ENCODE measurements at regions not wholly inside any gene's neighbourhood (a gene's known extent, or its start where the extent isn't known, plus 50 kb on each side); places are given as distances from the start of the nearest gene placed in this dataset.
"Not testable (repeated sequence)": the region's sequence is repeated elsewhere in the genome, so short reads cannot be mapped to it uniquely, and the experiment has no call there.

DNA sequence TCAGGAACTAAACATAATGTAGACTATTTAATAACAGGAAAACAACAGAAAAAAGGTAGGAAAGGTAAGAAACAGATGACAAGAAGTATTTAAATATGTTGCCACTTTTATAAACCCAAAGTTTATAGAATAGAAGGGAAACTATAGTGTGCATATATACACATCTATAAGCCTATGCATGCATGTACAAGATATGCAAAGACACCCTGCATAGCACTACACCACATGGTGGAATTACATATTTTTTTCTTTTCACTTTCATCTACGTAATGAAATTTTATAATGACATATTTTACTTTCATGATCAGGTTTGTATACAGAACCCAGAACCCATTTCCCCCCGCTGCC is 136.8 kb downstream of the MEX3B start:
- intact Hi-C loops (cut with DNase I), result no loop called here
- DNase-seq (ENCODE audit: low spot score), result no peak

DNA sequence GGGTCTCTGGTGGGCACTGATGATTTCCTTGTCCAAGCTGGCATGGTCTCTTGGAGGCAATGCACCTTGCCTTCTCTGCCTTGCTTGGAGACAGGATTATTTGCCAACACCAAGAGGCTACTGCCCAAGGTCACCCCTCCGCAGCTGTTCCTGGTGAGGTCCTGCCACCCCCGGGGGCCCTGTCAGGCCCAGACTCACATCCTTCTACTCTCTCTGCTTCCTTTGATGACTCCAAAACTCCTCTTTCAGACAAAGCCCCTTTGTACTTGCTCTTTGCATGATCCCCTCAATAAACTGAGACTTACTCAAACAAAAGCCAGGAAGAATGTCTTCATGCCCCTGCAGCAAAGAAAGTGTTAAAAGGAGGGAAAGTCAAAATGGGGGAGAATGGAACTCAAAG is 137.7 kb downstream of the MEX3B start:
- intact Hi-C loops (cut with DNase I), result no loop called here
- DNase-seq (ENCODE audit: low spot score), result no peak

DNA sequence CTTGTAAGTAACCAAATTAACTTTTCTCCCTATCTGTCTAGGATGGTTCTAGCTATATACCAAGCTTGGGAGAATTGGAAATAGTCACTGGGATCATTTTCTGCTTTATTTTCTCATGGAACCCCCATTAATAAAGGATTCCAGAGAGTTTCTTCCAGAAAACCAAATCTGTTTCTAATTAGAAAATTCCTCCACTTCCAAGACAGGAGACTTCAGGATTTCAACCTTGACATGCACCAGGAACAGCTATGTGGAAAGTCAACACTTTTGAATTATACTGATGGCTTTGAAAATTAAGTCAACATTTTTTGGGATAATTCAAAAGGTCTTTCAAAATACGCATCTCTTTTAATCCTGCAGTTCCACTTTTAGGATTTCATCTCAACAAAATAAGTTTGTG is 138.3 kb downstream of the MEX3B start:
- intact Hi-C loops (cut with DNase I), result no loop called here
- DNase-seq (ENCODE audit: low spot score), result no peak

DNA sequence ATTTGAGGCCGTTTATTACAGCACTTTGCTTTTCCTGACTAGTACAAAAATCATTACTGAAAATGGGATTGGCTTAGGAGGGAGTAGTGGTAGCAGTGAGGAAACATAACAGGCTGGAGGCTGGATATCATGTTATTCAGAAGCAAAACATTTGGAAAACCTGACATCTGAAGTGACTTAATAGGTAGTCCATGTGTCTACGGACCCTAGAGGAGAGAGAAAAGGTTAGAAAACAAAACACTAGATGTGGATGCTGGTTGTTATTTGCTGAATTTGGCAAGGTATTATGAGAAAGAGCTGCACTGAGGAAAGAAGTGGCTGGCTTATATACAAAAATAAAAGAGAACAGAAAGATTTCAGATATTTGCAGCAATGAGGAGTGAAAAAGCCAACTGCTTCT is 139.9 kb downstream of the MEX3B start:
- intact Hi-C loops (cut with DNase I), result no loop called here
- no peak for DNase-seq (ENCODE audit: low spot score)

DNA sequence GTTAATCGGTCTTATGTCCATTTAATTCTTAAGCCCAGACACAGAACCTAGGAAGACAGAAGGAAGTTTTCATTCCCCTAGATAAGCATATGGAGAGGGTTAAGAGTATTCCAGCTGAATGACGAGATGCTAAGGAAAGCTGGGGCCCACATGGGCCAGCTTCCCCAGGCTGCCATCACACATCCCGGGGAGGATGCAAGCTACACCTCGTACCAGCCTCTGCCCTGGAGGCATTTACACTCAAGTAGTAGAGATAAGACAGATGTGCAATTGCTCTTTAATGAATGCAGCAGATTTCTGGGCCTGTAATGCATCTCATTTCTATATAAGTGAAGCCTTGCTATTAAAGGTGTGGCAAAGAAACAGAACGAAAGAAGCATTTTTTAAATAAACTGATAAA is 144.5 kb downstream of the MEX3B start:
- intact Hi-C loops (cut with DNase I), result no loop called here
- DNase-seq (ENCODE audit: low spot score), result no peak

DNA sequence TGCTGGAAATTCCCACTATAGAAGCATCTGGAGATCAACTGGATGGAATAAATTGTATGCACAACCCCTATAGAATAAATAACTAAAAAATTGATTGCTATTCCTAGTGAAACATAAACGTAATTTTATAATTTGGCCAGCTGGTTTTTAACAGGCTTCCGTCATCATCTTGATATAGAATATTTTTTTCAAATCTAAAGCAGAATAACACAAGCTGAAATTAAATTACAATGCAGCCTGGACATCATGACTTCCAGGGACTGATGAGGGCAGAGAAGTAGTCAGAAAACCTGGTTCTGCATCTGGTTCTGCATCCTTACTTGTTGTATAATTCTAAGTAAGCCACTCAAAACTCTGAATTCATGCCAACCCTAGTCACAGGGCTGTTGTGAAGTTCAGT is 146.1 kb downstream of the MEX3B start:
- DNase-seq (ENCODE audit: low spot score), result no peak
- intact Hi-C loops (cut with DNase I), result no loop called here

DNA sequence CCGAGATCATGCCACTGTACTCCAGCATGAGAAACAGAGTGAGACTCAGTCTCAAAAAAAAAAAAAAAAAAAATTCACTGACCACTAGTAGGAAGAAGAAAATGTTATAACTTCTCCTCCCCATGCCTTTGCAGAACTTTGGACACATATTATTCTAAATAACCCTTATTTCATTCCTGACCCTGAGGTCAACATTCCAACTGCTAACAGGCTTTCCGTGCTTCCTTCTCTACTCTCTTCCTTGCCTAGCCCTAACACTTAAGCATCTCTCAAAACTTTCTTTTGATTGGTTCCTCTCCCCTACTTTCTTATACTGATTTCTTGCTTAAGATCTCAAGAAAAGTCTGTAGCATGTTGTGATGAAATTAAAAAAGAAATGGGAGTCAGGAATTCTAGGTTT is 146.8 kb downstream of the MEX3B start:
- no peak for DNase-seq (ENCODE audit: low spot score)
- intact Hi-C loops (cut with DNase I), result no loop called here

DNA sequence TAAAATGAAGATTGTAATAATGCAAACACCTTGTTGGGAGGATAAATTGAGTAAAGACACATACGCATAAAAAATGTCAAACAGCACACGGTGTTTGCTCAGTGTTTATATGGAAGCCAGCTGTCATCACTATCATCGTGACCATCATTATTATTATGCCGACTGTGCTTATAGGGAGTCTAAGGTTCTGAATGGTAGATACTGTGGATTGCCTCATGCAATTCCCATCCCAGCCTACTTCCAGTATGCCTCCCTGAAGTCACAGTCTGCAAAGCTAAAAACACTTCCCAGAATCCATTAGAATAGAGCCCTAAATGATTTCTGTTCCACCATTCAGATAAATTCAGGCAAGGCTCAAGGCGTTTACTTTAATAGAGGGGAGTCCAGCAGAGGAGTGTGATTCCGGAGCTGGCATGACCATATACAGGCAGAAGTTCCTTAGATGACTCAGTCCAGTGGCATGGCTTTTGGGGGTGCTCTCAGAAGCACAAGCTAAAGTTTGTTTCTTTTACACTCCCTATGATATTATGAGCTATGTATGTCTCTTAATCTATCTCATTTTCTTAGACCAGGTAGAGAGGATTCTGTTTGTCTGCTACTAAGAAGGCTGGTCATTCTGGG is 148.7 kb downstream of the MEX3B start:
- DNase-seq (ENCODE audit: low spot score), result no peak

DNA sequence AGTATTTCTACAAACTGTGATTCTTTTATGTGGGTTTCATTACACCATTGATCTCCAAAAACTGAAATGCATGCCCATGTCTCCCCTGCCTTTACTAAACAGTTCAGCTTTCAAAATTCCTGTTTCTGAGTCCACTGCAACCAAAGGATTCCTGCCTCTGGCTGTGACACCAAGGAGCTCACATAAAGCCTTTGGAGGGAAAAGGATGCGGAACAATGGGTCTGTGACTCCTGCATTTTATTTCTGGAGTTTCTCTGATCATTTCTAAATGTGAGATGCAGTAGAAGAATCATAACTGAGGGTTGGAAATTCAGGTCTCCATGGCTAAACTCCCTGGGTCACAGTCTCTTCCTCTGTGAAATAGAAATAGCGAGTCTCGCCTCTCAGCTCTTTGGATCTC is 149.5 kb downstream of the MEX3B start:
- DNase-seq (ENCODE audit: low spot score), result no peak

More for the DNA sequence above, 148.7 kb downstream of the MEX3B start:
- intact Hi-C loops (cut with DNase I), result no loop called here

DNA sequence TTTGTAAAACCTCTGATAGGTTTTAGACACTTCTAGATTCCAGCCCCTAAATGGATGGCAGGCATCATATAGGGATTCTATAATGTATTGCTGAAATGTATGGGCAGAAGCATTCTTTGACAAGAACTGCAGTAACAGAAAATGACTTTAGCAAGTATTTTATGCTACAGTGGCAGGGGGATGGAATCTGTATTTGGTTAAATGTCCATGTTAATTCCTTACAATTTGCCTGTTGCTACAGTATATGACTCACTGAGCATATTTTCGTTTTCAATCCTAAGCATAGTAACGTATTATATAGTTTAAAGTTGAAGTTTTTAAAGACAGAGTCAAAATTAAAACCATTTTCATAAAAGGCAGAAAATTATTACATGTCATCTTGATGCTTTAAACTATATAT is 150.1 kb downstream of the MEX3B start:
- intact Hi-C loops (cut with DNase I), result no loop called here
- no peak for DNase-seq (ENCODE audit: low spot score)

More for the DNA sequence above, 149.5 kb downstream of the MEX3B start:
- intact Hi-C loops (cut with DNase I), result no loop called here

DNA sequence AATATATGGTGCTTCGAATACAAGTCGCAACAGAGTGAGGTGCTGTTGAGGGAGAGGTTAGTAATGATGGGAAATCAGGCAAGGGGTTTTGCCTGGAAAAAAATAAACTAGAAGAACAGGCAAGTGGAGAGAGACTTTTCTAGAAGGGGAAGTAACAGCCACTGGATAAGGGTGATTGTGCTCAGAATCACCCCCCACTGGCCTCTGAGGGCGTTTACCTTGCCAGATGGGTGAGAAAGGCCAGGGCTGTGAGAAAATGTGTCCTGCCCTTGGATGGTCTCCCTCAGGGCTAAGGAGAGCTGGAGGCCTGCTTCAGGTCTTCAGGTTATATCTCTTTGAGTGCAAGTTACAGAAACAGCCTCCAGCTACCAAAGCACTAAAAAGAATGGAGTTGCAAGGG is 151.8 kb downstream of the MEX3B start:
- no peak for DNase-seq (ENCODE audit: low spot score)
- intact Hi-C loops (cut with DNase I), result no loop called here

DNA sequence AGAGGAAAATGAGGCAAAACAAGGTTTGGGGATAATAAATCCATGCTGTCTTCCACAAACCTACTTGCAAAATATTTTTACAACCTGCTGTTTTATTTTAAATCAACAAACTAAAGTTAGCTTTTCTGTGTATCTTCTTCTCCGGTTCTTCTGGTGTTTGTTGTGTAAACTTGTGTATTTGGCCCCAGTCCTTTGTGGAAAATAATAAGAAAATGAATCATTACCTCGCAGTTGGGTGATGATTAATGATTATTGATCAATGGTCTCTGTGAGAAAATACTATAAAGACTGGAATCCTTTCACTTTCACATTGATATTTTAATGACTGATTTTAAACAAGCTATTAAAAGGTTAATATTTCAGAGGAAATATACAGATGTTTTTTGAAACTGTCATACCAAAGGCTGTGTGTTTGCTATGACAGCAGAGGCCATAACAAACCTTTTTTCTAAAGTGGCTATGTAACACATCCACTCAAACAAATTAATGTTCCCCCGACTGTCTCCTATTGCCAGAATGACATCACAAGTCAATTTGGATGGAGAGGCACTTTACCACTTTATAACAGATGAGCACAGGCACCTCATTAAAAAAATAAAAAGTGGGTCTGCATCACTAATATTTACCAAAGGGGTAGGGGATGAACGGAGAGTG is 152.5 kb downstream of the MEX3B start:
- intact Hi-C loops (cut with DNase I), result no loop called here
- no peak for DNase-seq (ENCODE audit: low spot score)

DNA sequence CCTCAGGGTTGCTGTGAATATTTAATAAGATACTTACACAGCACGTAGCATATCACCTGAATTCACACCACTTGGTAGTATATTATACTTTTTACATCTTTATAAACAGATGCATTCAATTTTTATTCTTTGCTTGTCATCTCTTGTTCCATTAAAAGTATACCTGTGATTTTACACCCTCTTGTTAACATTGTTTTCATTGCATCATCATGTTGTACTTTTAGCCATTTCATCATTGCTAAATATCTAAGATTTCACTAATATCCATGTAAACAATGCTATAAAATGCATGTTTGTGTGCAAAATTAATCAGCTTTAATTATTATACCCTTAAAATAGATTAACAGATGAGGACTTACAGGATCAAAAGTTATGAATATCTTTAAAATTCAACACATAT is 155.3 kb downstream of the MEX3B start:
- intact Hi-C loops (cut with DNase I), result no loop called here
- no peak for DNase-seq (ENCODE audit: low spot score)

DNA sequence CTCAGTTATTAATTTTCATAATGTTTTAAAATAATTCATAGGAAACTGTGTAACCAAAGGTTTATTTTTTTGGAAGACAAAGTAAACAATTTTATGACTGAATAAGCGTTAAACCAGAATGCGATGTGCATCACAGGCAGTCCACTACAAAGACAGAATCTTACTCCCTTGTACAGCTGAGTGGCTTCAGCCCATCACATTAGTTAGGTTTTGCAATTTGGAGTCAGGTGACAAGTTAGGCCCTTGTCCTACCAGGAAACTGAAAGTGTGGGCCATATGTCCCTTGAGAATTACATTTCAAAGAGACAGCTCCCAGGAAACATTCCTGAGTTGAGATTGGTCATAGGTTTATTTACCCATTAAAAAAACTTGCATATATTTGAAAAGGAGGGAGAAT is 156.3 kb downstream of the MEX3B start:
- no peak for DNase-seq (ENCODE audit: low spot score)
- intact Hi-C loops (cut with DNase I), result no loop called here

DNA sequence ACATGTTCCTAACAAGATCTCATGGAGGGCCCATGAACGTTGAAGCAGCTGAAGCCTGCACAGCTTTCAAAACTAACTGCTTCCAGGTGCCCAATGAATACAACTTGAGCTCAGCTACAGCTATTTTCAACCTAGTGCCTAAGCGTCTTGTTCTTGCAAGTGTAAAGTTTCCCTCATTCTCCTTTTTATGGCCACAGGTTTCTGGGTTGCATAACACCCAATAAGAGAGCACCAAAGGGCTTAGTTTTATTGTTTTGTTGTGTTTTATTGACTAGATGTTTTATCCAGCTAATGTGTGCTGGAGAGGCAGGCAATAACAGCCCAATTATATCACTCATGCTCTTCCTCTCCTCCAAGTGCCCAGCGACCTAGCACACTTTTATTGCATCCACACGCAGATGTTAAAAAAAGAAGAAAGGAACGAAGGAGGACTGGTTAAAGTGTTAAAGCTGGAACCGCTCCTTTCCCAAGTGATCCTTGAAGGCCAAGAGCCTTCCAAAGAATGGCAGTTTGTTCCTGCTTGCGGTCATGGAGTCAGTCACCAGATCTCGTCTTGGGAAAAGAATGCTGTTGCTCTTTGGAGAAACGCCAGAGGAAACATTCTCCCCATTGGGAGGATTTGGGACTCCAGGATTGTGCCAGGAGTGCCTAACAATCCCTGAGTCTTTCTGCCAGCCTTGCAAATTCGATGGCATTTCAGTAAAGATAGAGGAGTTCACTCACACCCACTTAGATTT is 156.9 kb downstream of the MEX3B start:
- DNase-seq (ENCODE audit: low spot score), result no peak
- intact Hi-C loops (cut with DNase I), result no loop called here

DNA sequence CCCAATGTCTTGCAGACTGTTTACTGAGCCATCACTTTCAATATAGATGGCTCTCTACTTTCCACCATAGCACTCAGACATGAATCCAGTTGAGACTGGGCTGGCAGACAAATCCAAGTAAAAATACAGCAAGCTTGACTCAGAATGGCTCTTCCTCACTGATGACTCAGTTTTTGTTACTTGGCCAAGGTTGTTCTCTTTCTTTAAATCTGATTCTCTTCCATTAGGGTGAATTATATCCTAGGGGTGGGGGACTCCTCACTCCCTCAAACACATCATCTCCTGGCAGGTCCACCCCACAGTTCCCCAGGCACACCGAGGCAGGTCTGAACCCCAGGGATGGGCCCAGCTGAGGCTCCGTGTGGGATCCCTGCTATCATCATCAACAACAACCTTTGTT is 157.9 kb downstream of the MEX3B start:
- intact Hi-C loops (cut with DNase I), result no loop called here
- no peak for DNase-seq (ENCODE audit: low spot score)

DNA sequence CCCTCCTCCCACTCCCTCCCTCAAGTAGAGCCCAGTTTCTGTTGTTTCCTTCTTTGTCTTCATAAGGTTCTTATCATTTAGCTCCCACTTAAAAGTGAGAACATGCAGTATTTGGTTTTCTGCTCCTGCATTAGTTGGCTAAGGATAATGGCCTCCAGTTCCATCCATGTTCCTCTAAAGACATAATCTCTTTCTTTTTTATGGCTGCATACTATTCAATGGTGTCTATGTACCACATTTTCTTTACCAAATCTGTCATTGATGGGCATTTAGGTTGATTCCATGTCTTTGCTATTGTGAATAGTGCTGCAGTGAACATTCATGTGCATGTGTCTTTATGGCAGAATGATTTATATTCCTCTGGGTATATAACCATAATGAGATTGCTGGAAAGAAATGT is 158.6 kb downstream of the MEX3B start:
- intact Hi-C loops (cut with DNase I), result not testable (repeated sequence)

DNA sequence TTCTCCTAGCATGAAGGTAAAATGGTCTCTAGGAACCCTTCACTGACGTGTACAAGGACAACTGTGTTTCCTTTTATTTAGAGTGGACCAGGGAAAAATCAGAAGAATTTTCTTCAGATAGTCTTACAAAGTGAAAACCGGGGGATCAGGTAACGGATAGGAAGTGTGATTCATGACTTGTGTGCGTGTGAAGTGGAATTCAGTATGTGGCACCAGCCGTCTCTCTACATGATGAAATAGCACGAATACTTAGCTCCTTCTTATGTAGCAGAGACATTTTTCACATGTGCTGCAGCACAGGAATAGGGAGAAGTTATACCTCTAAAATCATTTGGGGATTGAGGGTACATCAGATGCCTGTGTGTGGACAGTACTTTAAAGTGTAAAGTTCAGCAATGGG is 159.2 kb downstream of the MEX3B start:
- intact Hi-C loops (cut with DNase I), result no loop called here

More for the DNA sequence above, 158.6 kb downstream of the MEX3B start:
- DNase-seq (ENCODE audit: low spot score), result not testable (repeated sequence)

DNA sequence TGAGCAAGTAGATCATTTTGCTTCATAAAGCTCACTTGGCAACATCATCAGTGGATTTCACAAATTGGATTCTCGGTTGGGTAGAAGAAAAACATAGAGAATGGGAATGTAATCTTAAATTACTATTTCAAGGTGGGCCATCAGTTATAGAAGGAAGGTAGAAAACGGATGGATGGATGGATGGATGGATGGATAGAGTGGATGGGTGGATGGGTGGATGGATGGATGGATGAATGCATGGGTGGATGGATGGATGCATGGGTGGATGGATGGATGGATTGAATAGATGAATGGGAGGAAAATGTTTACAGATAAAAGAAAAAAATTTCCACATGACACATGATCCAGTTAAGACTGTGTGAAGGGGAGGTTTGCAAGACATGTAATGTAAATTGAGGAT is 159.7 kb downstream of the MEX3B start:
- no peak for DNase-seq (ENCODE audit: low spot score)

More for the DNA sequence above, 159.2 kb downstream of the MEX3B start:
- no peak for DNase-seq (ENCODE audit: low spot score)

DNA sequence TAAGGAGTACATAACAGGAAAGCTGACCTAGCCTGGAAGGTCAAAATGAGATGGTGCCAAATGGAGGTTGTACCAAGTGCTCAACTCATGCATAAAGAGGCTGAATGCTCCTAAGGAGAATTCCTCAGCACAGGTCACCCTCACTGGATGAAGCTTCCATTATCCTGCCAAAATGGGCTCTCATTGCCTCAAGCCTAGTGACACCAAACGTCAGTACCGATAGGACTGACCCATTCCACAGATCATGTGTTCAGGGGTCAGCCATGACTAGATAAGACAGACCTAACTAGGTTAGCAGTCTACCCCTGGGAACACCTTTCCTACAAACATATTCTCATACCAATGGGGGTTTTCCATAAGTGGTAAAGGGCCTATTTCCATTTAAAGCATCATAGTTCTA is 160.7 kb downstream of the MEX3B start:
- intact Hi-C loops (cut with DNase I), result no loop called here

More for the DNA sequence above, 159.7 kb downstream of the MEX3B start:
- intact Hi-C loops (cut with DNase I), result no loop called here

DNA sequence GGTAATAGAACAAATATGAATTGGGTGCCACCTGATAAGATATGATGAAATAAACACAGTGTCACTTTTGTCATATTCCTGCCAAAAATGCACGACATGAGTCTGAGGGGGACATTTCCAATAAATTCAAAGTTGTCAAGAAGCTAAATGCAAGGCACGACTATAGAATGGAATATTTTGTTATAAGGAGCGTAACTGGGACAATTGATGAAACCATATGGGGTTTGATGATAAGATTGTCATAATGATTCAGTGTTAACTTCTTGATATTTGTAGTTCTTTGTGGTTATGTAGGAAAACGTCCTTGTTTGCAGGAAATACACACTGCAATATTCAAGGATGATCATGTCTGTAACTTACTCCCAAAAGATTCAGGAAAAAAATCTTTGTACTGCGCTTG is 163.3 kb downstream of the MEX3B start:
- DNase-seq (ENCODE audit: low spot score), result no peak
- intact Hi-C loops (cut with DNase I), result no loop called here

More for the DNA sequence above, 160.7 kb downstream of the MEX3B start:
- DNase-seq (ENCODE audit: low spot score), result no peak

Measured in posterior vena cava (tissue), 2 donors.